HG02678 (cell line): ENCODE measurements at regions not wholly inside any gene's neighbourhood (a gene's known extent, or its start where the extent isn't known, plus 50 kb on each side); places are given as distances from the start of the nearest gene placed in this dataset.

Source experiments
- ATAC-seq: cut with Tn5 transposase; IDR thresholded peaks from one replicate; pipeline ENCODE4 v1.9.1; 2021; ENCODE audit warnings: mild to moderate bottlenecking, moderate library complexity; ENCODE audit not compliant: unreplicated experiment

DNA sequence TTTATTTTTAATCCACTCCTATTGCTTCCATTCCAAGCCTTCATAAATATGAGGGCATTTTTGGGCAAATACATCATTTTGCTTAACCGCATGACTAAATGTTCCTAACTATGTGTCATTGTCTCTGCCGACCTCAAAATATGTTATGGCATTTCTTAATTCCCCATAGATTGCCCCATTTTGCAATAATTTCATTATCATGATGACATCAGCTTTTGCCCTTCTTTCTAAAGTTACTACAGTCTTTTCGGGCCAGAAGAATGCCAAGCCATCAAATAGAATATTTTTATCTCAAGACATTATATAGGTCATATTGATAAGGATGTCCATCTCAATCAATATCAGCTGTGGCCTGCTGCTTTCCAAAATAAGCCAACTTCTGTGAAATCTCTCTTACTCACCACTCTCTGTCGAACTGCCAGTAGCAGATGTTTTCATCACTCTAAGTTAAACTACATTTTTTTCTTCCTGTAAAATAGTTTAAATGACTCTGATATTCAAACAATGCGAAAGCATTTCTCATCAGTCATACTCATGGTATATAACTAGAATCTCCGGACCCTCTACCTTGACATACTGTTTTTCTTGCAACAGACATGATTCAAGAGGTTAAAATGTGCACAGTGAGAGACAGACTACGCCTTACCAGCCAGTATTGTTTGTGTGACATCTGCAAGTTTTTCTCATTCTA is 1254.6 kb upstream of the CELF2 start:
- ATAC-seq, result no peak

DNA sequence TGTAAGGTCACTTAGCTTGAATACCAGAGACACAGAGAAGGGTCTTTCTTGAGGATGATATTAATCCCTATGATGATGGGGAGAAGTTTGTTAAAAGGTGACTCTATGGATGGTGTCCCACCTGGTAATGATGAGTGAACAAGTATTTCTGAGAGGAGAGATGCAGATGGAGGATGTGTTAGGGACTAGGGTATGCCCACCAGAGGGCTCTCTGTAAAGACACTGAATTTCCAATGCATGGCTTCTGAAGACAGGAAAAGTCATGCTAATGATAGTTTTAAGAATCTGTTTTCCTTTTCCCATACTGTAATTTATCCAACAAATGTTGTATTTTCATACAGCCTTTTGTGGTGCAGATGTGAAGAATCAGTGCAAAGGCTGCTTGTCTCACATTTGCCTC is 1250.9 kb upstream of the CELF2 start:
- ATAC-seq, result no peak

DNA sequence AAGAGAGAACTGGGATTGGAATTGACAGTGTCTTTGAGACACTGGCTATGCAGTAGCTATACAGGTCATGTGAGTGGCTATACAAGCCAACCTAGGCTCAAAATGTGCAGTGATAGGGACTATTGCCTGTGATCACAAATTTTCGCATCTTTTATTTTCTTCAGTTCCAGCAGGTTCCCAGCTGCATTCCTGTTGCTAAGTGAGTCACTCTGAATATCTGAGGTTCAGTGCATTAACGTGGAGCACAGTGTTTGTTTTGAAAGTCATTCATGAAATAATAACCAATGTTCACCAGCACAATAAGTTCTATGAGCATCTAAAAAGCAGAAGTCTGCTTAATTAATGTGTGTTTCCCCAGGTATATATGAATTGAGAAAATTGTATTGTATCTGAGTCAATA is 1236.0 kb upstream of the CELF2 start:
- no peak for ATAC-seq

DNA sequence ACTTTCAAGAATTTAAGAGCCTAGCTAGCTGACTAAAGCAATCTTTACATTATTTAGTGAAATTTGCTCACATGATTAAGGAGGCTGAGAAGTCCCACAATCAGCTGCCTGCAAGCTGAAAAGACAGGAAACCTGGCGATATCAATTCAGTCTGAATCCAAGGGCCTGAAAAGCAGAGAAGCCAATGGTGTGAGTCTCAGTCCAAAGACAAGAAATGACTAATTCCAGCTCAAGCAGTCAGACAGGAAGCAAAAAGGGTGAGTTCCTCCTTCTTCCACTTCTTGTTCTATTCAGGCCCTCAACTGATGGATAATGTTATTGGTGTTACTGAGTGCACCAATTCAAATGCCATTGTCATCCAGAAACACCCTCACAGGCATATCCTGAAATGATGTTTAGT is 1231.6 kb upstream of the CELF2 start:
- ATAC-seq, result no peak

DNA sequence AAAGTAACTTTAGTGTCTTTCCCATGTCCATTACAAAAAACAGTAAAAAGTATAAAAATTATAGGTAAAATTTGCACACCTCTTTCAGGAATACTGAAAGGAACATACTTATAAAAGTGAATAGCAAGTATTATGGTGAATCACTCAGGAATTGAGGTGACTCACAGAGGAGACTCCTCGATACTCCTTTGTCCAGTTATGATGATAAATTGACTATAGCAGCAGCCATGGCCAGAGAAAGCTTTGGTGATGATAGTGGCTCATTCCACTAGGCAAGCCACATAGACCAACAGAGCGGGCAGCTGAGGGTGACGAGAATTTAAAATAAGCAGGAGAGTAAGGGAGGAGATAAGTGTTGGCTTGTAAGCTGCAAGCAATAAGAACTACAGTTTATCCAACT is 1231.1 kb upstream of the CELF2 start:
- ATAC-seq, result no peak

DNA sequence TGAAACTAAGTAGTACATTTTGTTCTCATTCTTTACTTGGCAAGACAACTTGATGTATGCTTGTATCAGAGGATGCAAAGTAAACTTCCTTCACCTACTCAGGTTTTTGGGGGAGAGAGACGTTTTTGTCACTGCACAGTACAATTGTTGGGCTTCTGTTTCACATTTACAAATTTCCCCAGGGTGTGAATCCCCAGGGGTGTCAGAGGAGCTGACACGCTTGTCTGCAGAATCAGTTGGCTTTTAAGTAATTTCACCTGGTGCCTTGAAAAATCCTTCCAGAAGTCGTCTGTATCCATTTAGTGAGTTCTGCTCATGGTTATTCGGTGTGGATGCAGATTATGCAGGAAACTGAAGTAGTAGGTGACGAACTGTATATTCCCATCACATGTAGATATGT is 1227.7 kb upstream of the CELF2 start:
- no peak for ATAC-seq

DNA sequence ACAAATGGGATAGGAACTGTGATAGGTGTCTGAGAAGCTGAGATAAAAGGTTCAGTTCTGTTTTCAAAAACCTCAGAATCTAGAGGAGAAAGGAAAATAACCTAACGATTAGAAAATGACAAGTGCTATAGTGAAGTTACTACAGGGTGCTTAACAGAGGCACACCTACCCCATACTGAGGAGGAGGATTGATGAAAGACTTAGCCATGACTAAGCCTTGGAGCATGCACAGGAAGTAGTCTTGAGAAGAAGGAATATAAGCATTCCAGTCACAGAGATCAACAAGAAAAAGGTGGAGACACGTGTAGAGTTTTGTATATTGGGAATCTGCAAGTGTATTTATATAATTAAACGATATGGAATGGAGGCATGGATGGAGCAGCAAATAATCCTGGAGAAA is 1225.5 kb upstream of the CELF2 start:
- ATAC-seq, result no peak

DNA sequence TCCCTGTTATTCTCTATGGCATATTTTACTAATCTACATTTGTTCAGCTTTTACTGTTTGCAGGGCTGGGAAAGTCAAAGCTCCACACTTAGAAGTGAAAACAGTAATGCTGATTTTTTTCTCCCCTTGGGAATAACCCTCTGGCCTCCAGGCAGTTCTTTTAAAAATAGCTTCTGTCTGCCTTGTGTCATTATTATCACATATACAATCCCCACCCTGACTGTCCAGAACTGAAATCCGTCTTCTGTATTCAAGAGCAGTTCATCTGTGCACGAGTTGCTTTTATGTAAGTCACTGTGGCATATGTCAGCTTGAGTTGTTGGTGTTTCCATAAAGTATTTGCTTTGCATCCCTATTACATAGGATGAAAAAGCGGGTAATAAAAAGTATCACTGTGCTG is 1221.1 kb upstream of the CELF2 start:
- ATAC-seq, result no peak

DNA sequence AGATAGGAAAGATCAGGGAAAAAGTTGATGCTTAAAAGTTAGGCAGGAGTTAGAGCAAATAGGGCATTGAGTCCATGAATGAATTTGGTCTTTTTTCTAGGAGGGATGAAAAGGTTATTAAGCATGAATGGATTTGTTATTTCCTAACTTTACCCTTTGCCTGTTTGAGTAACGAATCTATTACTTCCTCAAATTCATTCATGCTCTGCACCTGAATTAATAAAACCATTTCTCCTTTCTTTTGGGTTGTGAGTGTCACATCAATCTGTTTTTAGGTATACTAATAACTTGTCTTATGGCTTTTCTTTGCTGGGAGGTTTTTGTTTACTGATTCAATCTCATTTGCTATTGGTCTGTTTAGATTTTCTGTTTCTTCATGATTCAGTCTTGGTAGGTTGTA is 1217.7 kb upstream of the CELF2 start:
- no peak for ATAC-seq

DNA sequence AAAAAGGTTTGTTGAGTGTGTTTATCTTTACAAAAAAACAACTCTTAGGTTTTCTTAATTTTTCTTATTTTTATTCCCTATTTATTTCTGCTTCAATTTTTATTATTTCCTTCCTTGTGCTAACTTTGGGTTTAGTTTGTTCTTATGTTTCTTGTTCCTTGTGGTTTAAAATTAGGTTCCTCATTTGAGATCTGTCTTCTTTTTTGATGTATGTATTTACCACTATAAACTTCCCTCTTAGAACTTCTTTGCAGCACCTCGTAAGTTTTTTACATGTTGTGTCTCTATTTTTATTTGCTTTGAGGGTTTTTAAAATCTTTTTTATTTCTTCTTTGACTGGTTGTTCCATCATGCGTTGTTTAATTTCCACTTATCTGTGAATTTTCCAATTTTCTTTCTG is 1217.1 kb upstream of the CELF2 start:
- ATAC-seq, result no peak

DNA sequence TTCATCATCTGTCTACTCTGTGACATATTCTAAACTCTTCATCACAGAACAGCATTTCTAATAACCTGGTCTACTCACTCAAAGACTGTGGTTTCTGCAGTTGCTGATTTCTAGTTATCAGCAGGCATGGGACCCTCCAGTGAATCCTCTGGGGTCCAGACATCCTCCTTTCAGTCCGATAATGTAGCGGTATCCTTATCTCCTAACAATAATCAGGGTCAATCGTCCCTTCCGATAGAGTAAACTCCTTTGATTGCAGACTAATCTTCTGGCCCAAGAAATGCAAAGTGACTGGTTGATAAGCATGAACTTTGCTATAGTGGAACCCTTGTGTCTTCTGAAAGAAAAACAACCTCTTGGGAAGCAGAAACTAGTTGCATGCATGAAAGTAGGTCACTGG is 1209.8 kb upstream of the CELF2 start:
- ATAC-seq, result no peak

DNA sequence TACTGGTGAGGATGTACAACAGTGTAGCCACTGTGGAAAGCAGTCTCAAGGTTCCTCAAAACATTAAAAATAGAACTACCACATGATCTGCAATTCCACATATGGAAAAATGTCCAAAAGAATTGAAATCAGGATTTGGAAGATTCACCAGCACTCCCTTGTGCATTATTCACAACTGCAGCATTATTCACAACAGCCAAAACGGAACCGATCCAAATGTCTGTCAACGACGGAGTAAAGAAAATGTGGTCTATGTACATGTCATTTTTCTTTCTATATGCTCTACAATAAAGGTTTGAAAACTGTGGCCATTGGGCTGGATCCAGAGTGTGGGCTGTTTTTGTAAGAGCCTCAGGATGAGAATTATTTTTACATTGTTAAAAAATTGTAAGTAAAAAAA is 1206.1 kb upstream of the CELF2 start:
- ATAC-seq, result no peak

DNA sequence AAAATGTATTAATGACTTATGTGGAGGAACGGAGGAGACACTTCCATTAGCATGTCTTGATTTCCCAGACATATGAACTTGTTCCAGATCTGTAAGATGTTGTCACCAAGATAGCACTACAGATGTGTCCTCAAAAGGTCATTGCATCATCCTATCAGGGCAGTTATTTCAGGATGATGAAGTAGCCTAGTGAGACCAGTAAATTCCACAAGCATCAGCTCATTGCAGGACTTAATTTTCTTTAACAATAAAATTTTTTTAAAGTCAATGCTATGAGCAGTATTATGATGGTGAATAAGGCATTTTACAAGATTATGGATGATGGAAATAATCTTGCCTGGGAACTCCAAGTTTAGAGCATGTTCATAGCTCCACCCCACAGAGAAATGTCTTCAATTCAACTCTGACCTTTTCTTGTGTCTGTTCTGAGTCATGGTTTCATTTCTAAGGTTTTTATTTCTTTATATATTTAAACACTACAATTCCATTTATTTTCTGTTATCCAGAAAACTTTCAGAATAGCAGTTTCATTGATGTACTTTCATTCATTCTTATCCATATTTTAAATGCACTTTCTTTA is 1203.3 kb upstream of the CELF2 start:
- no peak for ATAC-seq

DNA sequence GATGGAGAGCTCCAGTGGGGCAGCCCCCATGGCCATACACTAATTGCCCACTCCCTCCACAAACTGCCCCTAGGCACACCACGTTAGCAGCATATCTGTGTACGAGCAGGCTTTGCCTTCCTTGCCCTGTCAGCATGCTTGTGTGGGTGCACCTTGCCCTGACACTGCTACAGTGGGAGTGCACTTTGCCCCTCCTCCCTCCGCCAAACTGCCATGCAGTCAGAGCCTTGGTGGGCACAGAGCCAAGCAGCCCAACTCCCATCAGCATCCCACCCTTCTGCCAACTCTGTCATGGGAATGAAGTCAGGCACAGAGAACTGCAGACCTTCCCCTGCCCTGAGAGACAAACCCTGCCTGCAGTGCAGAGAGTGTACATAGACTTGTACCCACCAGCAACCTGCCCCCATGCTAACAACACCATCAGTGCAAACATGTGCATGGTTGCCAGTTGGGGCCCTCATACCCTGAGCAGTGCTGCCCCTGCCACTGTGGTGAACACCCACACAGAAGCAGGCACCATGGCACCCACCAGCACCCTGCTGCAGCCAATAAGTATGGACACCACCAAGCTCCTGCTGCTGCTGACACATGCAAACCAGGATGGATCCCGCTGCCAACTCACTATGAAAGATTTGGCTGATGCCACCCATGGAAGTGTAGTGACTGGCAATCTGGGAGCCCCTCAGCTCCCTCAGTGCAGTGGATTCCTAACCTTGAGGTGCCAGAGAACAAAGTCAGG is 1197.7 kb upstream of the CELF2 start:
- no peak for ATAC-seq

DNA sequence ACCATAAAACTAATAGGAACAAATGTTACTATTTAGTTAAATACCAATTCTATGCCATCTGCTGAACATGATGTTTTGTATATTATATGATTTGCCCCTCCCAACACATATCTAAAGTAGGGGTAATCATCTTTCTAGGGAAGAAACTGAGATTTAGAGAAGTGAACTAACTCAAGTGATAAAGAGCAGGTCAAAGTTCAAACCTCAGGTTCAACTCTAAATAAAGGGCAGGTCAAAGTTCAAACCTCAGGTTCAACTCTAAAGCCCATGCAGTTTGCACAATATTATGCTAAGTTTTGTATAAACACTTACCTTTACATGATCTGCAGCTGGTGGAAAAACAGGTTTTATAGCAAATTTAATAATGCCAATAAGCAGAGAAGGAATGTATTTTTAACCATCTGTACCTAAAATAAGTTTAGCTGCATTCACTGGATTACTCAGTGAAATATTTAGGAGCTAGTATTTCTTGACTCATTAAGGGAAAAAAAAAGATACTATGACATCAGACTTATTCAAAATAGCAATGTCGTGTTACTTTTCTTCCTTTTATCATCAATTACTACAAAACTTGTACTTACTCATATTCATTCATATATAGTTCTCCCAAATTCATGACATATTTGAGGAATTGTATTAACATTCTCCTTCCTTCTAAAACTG is 1194.3 kb upstream of the CELF2 start:
- no peak for ATAC-seq

DNA sequence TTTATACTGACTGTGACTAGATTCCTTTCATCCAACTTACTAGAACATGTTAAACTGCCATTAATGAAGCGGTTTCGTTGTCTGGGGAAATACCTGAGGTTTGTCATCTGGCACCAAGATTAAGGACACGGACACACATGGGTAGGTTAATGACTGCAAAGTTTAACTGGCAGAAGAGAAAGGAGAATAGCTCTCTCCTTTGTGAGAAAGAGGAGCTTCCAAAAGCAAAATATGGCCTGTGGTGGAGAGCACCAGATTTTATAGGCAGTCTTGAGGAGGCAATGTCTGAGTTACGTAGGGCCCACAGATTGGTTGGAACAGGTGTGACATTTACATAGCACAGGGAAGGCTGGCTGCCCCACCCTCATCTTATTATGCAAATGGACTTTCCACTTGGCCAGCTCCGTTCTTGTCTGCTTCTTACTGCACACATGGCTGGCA is 1193.0 kb upstream of the CELF2 start:
- no peak for ATAC-seq

DNA sequence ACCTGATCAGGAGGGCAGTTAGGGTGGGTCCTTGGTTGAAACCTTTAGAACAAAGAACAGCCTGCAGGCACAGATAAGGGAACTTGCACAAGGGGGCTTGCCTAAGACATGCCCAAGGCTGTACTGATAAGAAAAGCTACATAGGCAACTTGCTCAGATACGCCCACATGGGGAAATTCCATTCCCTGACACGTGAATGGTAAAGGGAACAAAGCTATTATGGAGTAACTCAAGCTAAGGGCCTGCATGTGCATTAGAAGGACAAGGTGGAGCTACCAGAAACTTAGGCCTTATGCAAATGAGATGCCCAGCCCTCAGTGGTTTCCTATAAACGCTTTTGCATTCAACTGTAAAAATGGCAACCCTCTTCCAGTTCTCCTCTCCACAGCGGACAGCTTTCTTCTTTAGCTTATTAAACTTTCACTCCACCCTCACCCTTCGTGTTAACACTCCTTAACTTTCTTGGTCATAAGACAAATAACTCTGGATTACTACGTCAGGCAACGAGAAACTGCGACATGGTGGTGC is 1192.1 kb upstream of the CELF2 start:
- ATAC-seq, result no peak

DNA sequence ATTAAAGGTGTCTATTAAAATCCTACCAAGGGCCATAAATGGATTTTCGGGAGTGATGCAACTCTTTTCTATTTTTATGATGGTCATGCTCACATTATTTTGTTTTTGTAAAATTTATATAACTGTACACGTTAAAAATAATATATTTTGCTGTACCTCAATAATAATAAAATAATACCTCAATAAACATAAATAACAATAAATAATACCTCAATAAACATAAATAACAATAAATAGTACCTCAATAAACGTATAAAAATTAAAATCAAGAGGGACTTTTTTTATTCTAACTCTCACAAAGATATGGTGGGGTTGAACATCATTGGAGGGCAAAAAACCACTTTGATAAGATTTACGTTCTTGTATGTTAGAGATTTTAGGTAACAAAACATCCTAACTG is 1189.6 kb upstream of the CELF2 start:
- no peak for ATAC-seq

DNA sequence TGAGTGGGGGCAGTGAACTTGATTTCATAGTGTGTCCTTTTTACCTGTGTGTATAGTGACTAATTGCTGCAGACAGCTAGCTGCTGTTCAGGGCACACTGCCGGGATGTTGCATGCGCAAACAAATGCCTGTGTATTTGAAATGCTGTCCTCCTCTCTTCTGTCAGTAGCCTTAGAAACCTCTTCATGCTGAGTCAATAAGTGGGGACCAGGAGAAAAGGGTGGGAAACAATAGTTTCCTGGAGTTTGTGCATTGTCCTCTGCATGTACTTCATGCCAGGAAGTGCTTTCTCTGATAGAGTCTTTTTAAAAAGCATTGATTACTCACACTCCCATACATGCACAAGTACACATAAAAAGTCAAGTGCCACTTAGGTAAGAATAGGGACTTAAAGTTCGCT is 1183.7 kb upstream of the CELF2 start:
- ATAC-seq, result no peak

DNA sequence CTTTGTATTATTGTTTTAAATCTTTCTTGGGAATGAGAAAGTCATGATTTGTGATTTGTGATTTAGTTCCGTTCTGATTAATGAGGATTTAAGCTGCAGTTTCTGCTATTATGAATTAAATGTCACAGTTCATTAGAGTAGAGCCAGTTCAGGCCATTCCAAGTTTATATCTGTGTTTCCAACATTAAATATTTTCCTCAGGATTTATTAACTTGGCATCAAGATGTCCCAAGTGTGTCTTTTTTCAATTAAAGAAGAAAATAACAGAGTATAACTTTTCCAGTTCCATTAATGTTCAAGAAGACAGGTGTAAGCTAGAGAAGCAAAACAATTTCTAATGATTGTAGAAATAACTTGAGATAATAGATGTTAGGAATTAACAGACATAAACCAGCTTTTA is 1183.2 kb upstream of the CELF2 start:
- ATAC-seq, result no peak

DNA sequence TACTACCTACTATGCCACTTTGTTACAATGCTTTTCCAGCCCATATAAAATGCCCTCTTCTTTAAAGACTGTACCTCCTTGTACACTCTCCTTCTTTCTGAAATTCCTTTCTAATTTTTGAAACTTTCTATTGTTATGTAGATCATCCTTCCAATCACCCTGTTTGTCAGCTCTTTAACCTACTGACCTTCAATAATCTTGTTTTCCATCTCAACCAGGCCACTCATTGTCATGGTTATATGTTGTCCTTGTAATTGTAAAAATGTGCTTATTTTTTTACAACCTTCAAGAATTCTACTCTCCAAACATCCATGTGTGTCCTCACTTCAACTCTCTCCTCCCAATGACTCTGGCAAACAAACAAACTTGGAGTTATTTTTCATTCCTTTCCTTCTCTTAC is 1172.6 kb upstream of the CELF2 start:
- no peak for ATAC-seq

DNA sequence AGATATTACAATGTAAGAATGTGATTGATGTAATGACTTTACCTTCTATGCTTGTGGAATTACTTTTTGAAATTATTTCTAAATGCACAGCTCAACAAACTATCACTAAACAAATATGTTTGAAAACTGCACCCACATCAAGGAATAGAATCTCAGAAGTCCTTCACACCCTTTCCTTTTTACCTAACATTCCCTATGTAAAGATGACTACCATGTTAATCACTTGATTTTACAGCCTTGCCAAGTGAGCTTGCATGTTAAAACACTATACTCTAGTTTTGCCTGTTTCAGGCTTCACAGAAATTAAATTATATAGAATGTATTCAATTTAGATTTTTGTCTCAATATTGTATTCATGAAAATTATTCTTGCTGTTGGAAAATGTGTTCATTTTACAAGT is 1169.4 kb upstream of the CELF2 start:
- no peak for ATAC-seq
